SK-N-SH treated with all-trans-retinoic acid at 6 μM for 48 hours (cell line): ENCODE measurements at regions not wholly inside any gene's neighbourhood (a gene's known extent, or its start where the extent isn't known, plus 50 kb on each side); places are given as distances from the start of the nearest gene placed in this dataset.

Experiments
- ATAC-seq: fragments of 200-7000 bp; cut with Tn5 transposase; 3 replicates; pipeline ENCODE4 v1.9.1; 2020; ENCODE audit warnings: mild to moderate bottlenecking, moderate library complexity
- ARNTL ChIP-seq: fragments of 450-650 bp; formaldehyde crosslinking; IDR thresholded peaks from 2 replicates; pipeline ENCODE4 v1.5.0; 2020; ENCODE audit warnings: low read depth, mild to moderate bottlenecking, moderate library complexity, borderline replicate concordance
- BACH2 ChIP-seq: fragments of 250-450 bp; sonication (Bioruptor Pico); IDR thresholded peaks from 2 replicates; pipeline ENCODE4 v1.9.0; 2021; ENCODE audit warnings: mild to moderate bottlenecking, borderline replicate concordance
- CSDC2 ChIP-seq: fragments of 250-450 bp; sonication (Bioruptor Pico); IDR thresholded peaks from 2 replicates; pipeline ENCODE4 v1.5.0; 2020; ENCODE audit warnings: mild to moderate bottlenecking, moderate library complexity
- ESRRG ChIP-seq: fragments of 250-450 bp; sonication (Bioruptor Pico); IDR thresholded peaks from 2 replicates; pipeline ENCODE4 v1.6.1; 2021; ENCODE audit warnings: mild to moderate bottlenecking
- GLIS3 ChIP-seq: fragments of 250-450 bp; sonication (Bioruptor Pico); IDR thresholded peaks from 2 replicates; pipeline ENCODE4 v1.5.0; 2020; ENCODE audit warnings: mild to moderate bottlenecking, moderate library complexity
- ISL1 ChIP-seq: fragments of 250-450 bp; sonication (Bioruptor Pico); IDR thresholded peaks from 2 replicates; pipeline ENCODE4 v2.1.2; 2022; ENCODE audit warnings: mild to moderate bottlenecking, moderate library complexity
- OSR1 ChIP-seq: fragments of 250-450 bp; sonication (Bioruptor Pico); IDR thresholded peaks from 2 replicates; pipeline ENCODE4 v1.8.0; 2022; ENCODE audit warnings: moderate library complexity, mild to moderate bottlenecking, inconsistent platforms
- POU6F1 ChIP-seq: fragments of 250-450 bp; sonication (Bioruptor Pico); IDR thresholded peaks from 2 replicates; pipeline ENCODE4 v1.8.0; 2021; ENCODE audit warnings: low read depth, mild to moderate bottlenecking, moderate library complexity, borderline replicate concordance
- PPARA ChIP-seq: fragments of 250-450 bp; sonication (Bioruptor Pico); IDR thresholded peaks from 2 replicates; pipeline ENCODE4 v1.5.0; 2020; ENCODE audit warnings: mild to moderate bottlenecking, borderline replicate concordance
- SNAI2 ChIP-seq: fragments of 250-450 bp; sonication (Bioruptor Pico); IDR thresholded peaks from 2 replicates; pipeline ENCODE4 v1.5.0; 2020; ENCODE audit warnings: mild to moderate bottlenecking, moderate library complexity
- TCF4 ChIP-seq: fragments of 250-450 bp; sonication (Bioruptor Pico); IDR thresholded peaks from 2 replicates; pipeline ENCODE4 v1.8.0; 2021; ENCODE audit warnings: mild to moderate bottlenecking, moderate library complexity, borderline replicate concordance
- ZC3H10 ChIP-seq: fragments of 250-450 bp; sonication (Bioruptor Pico); IDR thresholded peaks from 2 replicates; pipeline ENCODE4 v1.5.1; 2021; ENCODE audit warnings: mild to moderate bottlenecking, moderate library complexity
- ZFP3 ChIP-seq: fragments of 250-450 bp; sonication (Bioruptor Pico); IDR thresholded peaks from 2 replicates; pipeline ENCODE4 v1.5.0; 2020; ENCODE audit warnings: mild to moderate bottlenecking, moderate library complexity
- ZFP30 ChIP-seq: fragments of 450-650 bp; formaldehyde crosslinking; IDR thresholded peaks from 2 replicates; pipeline ENCODE4 v1.5.0; 2022; ENCODE audit warnings: mild to moderate bottlenecking, moderate library complexity
- ZNF565 ChIP-seq: fragments of 450-650 bp; formaldehyde crosslinking; conservative IDR thresholded peaks from 2 replicates; pipeline ENCODE4 v1.5.0; 2020; ENCODE audit warnings: low read depth, mild to moderate bottlenecking, moderate library complexity
- ZNF70 ChIP-seq: fragments of 450-650 bp; formaldehyde crosslinking; IDR thresholded peaks from 2 replicates; pipeline ENCODE4 v1.5.0; 2020; ENCODE audit warnings: mild to moderate bottlenecking, moderate library complexity
- ZNF8 ChIP-seq: fragments of 450-650 bp; formaldehyde crosslinking; IDR thresholded peaks from 2 replicates; pipeline ENCODE4 v1.5.0; 2020; ENCODE audit warnings: mild to moderate bottlenecking, moderate library complexity
- TF ChIP-seq, protein P1 (sequence below): fragments of 250-450 bp; sonication (Bioruptor Pico); IDR thresholded peaks from 2 replicates; pipeline ENCODE4 v1.8.0; 2020; ENCODE audit warnings: mild to moderate bottlenecking, moderate library complexity, borderline replicate concordance
- TF ChIP-seq, protein P2 (sequence below): fragments of 250-450 bp; sonication (Bioruptor Pico); IDR thresholded peaks from 2 replicates; pipeline ENCODE4 v1.5.1; 2020; ENCODE audit warnings: low read depth, mild to moderate bottlenecking, moderate library complexity
- TF ChIP-seq, protein P3 (sequence below): fragments of 250-450 bp; sonication (Bioruptor Pico); IDR thresholded peaks from 2 replicates; pipeline ENCODE4 v1.5.0; 2020; ENCODE audit warnings: mild to moderate bottlenecking, moderate library complexity

DNA sequence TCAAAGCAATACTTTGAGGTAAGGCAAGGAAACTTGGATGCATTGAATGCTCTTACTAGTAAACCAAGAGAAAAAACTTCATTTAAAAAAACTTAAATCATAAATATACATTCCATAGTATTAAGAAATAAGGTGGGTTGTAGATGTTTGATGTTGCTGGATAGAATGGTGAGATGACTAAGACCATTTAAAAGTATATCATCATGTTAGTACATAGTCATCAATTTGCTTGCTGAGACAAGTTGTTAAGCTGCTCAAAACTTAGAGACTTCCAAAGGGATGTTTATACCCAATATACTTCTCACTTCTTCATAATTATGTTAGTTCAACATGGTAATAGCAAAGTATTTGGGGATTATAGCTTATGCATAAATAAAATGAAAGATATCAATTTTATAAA is 675.5 kb upstream of the MGAT4C start:
- no peak for ATAC-seq
- TF ChIP-seq, protein P1, sequence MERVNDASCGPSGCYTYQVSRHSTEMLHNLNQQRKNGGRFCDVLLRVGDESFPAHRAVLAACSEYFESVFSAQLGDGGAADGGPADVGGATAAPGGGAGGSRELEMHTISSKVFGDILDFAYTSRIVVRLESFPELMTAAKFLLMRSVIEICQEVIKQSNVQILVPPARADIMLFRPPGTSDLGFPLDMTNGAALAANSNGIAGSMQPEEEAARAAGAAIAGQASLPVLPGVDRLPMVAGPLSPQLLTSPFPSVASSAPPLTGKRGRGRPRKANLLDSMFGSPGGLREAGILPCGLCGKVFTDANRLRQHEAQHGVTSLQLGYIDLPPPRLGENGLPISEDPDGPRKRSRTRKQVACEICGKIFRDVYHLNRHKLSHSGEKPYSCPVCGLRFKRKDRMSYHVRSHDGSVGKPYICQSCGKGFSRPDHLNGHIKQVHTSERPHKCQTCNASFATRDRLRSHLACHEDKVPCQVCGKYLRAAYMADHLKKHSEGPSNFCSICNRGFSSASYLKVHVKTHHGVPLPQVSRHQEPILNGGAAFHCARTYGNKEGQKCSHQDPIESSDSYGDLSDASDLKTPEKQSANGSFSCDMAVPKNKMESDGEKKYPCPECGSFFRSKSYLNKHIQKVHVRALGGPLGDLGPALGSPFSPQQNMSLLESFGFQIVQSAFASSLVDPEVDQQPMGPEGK (CRISPR knock-in tag), result no peak
- no peak for TF ChIP-seq ZFP30 (CRISPR knock-in tag)
- TF ChIP-seq ESRRG (CRISPR knock-in tag), result no peak
- no peak for TF ChIP-seq ZNF70 (CRISPR knock-in tag)
- TF ChIP-seq CSDC2, result no peak
- TF ChIP-seq SNAI2, result no peak
- TF ChIP-seq ZNF8 (CRISPR knock-in tag), result no peak
- TF ChIP-seq, protein P2, sequence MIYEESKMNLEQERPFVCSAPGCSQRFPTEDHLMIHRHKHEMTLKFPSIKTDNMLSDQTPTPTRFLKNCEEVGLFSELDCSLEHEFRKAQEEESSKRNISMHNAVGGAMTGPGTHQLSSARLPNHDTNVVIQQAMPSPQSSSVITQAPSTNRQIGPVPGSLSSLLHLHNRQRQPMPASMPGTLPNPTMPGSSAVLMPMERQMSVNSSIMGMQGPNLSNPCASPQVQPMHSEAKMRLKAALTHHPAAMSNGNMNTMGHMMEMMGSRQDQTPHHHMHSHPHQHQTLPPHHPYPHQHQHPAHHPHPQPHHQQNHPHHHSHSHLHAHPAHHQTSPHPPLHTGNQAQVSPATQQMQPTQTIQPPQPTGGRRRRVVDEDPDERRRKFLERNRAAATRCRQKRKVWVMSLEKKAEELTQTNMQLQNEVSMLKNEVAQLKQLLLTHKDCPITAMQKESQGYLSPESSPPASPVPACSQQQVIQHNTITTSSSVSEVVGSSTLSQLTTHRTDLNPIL (CRISPR knock-in tag), result no peak
- TF ChIP-seq ZC3H10 (CRISPR knock-in tag), result no peak
- no peak for TF ChIP-seq ZNF565
- no peak for TF ChIP-seq POU6F1 (CRISPR knock-in tag)
- TF ChIP-seq PPARA (CRISPR knock-in tag), result no peak
- TF ChIP-seq OSR1, result no peak
- TF ChIP-seq, protein P3, sequence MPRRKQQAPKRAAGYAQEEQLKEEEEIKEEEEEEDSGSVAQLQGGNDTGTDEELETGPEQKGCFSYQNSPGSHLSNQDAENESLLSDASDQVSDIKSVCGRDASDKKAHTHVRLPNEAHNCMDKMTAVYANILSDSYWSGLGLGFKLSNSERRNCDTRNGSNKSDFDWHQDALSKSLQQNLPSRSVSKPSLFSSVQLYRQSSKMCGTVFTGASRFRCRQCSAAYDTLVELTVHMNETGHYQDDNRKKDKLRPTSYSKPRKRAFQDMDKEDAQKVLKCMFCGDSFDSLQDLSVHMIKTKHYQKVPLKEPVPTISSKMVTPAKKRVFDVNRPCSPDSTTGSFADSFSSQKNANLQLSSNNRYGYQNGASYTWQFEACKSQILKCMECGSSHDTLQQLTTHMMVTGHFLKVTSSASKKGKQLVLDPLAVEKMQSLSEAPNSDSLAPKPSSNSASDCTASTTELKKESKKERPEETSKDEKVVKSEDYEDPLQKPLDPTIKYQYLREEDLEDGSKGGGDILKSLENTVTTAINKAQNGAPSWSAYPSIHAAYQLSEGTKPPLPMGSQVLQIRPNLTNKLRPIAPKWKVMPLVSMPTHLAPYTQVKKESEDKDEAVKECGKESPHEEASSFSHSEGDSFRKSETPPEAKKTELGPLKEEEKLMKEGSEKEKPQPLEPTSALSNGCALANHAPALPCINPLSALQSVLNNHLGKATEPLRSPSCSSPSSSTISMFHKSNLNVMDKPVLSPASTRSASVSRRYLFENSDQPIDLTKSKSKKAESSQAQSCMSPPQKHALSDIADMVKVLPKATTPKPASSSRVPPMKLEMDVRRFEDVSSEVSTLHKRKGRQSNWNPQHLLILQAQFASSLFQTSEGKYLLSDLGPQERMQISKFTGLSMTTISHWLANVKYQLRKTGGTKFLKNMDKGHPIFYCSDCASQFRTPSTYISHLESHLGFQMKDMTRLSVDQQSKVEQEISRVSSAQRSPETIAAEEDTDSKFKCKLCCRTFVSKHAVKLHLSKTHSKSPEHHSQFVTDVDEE (CRISPR knock-in tag), result no peak
- no peak for TF ChIP-seq ZFP3 (CRISPR knock-in tag)
- TF ChIP-seq TCF4, result no peak
- TF ChIP-seq ISL1, result no peak
- no peak for TF ChIP-seq GLIS3

DNA sequence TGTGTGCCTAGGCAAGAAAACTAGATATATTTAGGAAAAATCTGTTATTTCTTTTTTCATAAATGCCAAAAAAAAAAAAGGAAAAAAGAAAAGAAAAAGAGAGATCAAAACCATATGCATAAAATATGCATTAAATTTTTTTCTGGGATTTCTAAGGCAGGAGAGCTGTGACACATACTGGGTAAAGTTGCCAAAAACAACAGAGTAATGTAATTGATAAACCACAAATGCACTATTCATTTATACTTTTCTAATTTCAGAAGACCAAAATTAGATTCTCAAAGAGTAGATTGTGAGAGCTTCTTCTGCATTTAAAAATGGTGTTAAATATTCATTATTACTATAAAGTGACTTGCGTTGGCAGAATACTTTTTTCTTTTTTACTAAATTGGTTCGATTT is 673.8 kb upstream of the MGAT4C start:
- no peak for TF ChIP-seq ZNF8 (CRISPR knock-in tag)
- TF ChIP-seq SNAI2, result no peak
- no peak for TF ChIP-seq ARNTL (CRISPR knock-in tag)
- no peak for TF ChIP-seq GLIS3
- TF ChIP-seq ISL1, result peak; percentile 73

GRCh38 chr12:86917121-86917520 is 660.9 kb upstream of the MGAT4C start:
- TF ChIP-seq ISL1 (no peak), BACH2 (CRISPR knock-in tag) (no peak), POU6F1 (CRISPR knock-in tag) (no peak), TCF4 (no peak), GLIS3 (no peak), ZFP30 (CRISPR knock-in tag) (no peak), PPARA (CRISPR knock-in tag) (no peak), CSDC2 (no peak), ARNTL (CRISPR knock-in tag) (no peak), ZC3H10 (CRISPR knock-in tag) (no peak), ZNF8 (CRISPR knock-in tag) (no peak), ESRRG (CRISPR knock-in tag) (no peak)
- TF ChIP-seq, protein P2 (CRISPR knock-in tag), result no peak
- TF ChIP-seq, protein P3 (CRISPR knock-in tag), result no peak
- no peak for ATAC-seq

More for the DNA sequence above, 673.8 kb upstream of the MGAT4C start:
- peak; percentile 45; the same call in 1 of the 3 replicates for ATAC-seq
